RWPE2 (cell line): ENCODE measurements at regions not wholly inside any gene's neighbourhood (a gene's known extent, or its start where the extent isn't known, plus 50 kb on each side); places are given as distances from the start of the nearest gene placed in this dataset.
"Not testable (repeated sequence)": the region's sequence is repeated elsewhere in the genome, so short reads cannot be mapped to it uniquely, and the experiment has no call there.

Experiments used
- ATAC-seq: fragments of 200-7000 bp; cut with Tn5 transposase; 3 replicates; pipeline ENCODE4 v1.9.1; 2021; ENCODE audit warnings: low read depth
- DNase-seq: peaks from one replicate; pipeline ENCODE4 v3.0.0-alpha.2; 2020; ENCODE audit warnings: low spot score
- H3K27ac ChIP-seq: fragments of 450-650 bp; 2 replicates; pipeline ENCODE4 v1.5.1; 2017; ENCODE audit warnings: mild to moderate bottlenecking; ENCODE audit not compliant: poor library complexity, severe bottlenecking
- H3K27me3 ChIP-seq: fragments of 250-450 bp; sonication (Bioruptor Pico); 2 replicates; pipeline ENCODE4 v1.5.1; 2021; ENCODE audit warnings: mild to moderate bottlenecking, moderate library complexity; ENCODE audit not compliant: insufficient read depth, poor library complexity, severe bottlenecking
- H3K36me3 ChIP-seq: fragments of 250-450 bp; sonication (Bioruptor Pico); 2 replicates; pipeline ENCODE4 v1.5.1; 2020; ENCODE audit warnings: low read depth, mild to moderate bottlenecking, moderate library complexity
- H3K4me1 ChIP-seq: fragments of 250-450 bp; sonication (Bioruptor Pico); 2 replicates; pipeline ENCODE4 v1.5.1; 2021; ENCODE audit warnings: mild to moderate bottlenecking, moderate library complexity; ENCODE audit not compliant: insufficient read depth, poor library complexity, severe bottlenecking
- H3K4me3 ChIP-seq: fragments of 250-450 bp; sonication (Bioruptor Pico); 2 replicates; pipeline ENCODE4 v1.5.1; 2021; ENCODE audit warnings: mild to moderate bottlenecking, moderate library complexity; ENCODE audit not compliant: severe bottlenecking
- H3K9me3 ChIP-seq: fragments of 250-450 bp; sonication (Bioruptor Pico); 2 replicates; pipeline ENCODE4 v1.5.1; 2021; ENCODE audit warnings: mild to moderate bottlenecking, moderate library complexity; ENCODE audit not compliant: severe bottlenecking
- TF ChIP-seq, protein P1 (sequence below): fragments of 450-650 bp; IDR thresholded peaks from one replicate; pipeline ENCODE4 v1.5.1; 2017; ENCODE audit warnings: mild to moderate bottlenecking, moderate library complexity; ENCODE audit not compliant: poor library complexity, severe bottlenecking

DNA sequence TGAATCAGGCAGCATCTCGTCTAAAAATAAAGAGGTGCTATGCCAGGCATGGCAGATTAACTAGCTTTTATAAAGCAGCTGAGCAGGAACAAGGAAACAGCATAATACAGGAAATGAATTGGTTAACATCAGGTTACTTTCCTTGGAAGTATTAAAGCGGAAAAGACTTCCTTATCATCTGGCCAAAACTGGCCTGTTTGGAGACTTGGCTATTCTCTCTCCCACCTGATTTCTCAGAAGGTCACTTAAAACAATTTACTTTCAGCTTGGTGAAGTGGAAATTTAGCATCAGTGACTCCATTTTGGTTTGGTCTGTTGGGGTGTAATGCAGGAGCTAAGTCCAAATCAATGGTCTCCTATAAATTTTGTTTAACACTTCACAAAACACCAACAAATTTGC is 191.6 kb downstream of the NUFIP1 start:
- no peaks in the 10 kb centered on the region for H3K36me3 ChIP-seq
- TF ChIP-seq, protein P1, sequence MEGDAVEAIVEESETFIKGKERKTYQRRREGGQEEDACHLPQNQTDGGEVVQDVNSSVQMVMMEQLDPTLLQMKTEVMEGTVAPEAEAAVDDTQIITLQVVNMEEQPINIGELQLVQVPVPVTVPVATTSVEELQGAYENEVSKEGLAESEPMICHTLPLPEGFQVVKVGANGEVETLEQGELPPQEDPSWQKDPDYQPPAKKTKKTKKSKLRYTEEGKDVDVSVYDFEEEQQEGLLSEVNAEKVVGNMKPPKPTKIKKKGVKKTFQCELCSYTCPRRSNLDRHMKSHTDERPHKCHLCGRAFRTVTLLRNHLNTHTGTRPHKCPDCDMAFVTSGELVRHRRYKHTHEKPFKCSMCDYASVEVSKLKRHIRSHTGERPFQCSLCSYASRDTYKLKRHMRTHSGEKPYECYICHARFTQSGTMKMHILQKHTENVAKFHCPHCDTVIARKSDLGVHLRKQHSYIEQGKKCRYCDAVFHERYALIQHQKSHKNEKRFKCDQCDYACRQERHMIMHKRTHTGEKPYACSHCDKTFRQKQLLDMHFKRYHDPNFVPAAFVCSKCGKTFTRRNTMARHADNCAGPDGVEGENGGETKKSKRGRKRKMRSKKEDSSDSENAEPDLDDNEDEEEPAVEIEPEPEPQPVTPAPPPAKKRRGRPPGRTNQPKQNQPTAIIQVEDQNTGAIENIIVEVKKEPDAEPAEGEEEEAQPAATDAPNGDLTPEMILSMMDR = no peak
- H3K27ac ChIP-seq = no peak overlapping the region
- H3K9me3 ChIP-seq = no peaks in the 10 kb centered on the region
- H3K4me3 ChIP-seq = no peak overlapping the region
- DNase-seq (no peak), ATAC-seq (no peak)
- peaks cover 14% of the 10 kb centered on the region for H3K4me1 ChIP-seq
- H3K27me3 ChIP-seq = no peaks in the 10 kb centered on the region

DNA sequence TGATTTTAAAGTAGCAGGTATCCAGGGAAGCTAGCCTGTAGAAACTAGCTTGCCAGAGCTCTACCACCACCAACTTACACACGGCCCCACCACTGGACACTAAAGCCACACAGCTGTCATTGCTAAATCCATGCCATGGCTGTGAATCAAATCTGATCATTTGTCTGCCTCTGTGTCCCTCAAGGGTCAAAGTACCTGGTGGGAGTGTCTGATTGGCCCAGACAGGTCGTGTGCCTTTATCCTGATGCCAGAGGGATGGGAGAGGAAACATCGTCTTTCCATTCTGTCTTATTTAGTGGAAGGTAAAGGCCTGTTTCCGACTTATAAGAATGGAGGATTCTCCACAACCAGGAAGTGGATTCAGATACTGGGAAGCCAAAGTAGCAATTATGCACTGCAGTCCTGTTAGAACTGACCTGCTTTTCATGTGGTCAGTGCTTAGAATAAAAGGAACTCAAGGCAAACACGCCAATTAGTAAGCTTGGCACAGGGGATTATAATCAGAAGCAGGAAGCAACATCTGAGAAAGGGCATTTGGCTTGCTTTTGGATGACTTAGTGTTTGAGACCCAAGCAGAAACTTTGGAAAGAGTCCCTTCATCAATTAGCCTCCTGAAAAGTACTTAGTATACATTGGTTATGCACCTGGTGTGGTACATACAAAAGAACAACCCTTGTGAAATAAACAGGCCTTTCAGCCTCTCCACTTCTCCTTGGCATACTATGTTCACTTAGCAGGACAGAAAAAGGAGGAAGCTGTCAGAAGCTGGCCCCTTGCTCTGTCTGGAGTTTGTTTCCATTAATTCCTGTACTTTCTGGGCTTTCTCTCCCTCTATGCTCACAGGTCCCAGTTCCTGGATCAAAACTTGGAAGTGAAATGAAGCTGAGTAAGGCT is 192.4 kb downstream of the NUFIP1 start:
- H3K4me3 ChIP-seq = no peak overlapping the region
- TF ChIP-seq, protein P1 = no peak
- H3K36me3 ChIP-seq = no peaks in the 10 kb centered on the region
- DNase-seq (no peak), ATAC-seq (no peak)
- no peaks in the 10 kb centered on the region for H3K27me3 ChIP-seq
- no peak overlapping the region for H3K27ac ChIP-seq
- peaks cover 6% of the 10 kb centered on the region for H3K4me1 ChIP-seq
- H3K9me3 ChIP-seq = no peaks in the 10 kb centered on the region

DNA sequence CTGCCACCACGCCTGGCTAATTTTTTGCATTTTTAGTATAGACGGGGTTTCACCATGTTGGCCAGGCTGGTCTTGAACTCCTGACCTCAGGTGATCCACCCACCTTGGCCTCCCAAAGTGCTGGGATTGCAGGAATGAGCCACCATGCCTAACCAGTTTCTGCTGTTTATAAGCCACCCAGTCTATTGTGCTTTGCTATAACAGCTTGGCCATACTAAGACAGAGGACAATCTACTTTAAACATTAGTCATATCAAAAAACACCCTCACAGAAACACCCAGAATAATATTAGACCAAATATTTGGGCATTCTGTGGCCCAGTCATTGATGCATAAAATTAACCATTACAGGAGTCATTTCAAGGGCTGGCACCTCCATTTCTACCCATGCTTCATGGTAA is 193.2 kb downstream of the NUFIP1 start:
- not testable (repeated sequence) for H3K4me3 ChIP-seq, ATAC-seq, H3K9me3 ChIP-seq, H3K4me1 ChIP-seq, H3K36me3 ChIP-seq, DNase-seq, H3K27me3 ChIP-seq, H3K27ac ChIP-seq

DNA sequence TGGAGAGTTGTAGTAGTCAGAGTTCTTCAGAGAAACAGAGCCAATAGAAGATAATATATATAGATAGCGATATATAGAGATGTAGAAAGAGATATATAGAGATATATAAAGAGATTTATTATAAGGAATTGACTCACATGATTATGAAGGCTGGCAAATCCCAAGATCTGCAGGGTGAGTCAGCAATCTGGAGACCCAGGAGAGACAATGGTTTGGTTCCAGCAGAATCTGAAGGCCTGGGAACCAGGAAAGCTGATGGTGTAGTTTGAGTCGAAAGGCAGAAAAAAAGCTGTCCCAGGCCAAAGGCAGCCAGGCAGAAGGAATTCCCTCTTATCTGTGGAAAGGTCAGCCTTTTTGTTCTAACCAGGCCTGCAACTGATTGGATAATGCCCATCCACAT is 194.1 kb downstream of the NUFIP1 start:
- Histone ChIP-seq H3K36me3 (no peaks in the 10 kb centered on the region), H3K4me3 (no peak overlapping the region), H3K9me3 (no peaks in the 10 kb centered on the region), H3K27me3 (no peaks in the 10 kb centered on the region), H3K27ac (no peak overlapping the region), H3K4me1 (peaks cover 7% of the 10 kb centered on the region)
- no peak for ATAC-seq
- TF ChIP-seq, protein P1 = no peak
- DNase-seq = no peak

DNA sequence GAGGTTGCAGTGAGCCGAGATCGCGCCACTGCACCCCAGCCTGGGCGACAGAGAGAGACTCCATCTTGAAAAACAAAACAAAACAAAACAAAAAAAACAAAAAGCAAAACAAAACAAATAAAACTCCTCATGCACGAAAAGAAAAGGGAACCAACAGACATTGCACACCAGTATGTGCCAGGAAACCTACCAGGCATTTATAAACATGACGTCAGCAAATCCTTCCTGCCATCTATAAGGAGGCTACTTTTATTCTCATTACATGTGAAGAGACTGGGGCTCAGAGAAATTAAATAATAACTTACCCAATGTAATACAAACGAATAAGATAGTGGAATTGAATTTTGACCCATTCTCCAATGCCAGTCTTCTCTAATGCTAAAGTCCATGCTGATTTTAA is 197.2 kb downstream of the NUFIP1 start:
- no peak for DNase-seq
- ATAC-seq = no peak
- TF ChIP-seq, protein P1 = no peak

More for the DNA sequence above, 197.2 kb downstream of the NUFIP1 start:
- no peaks in the 10 kb centered on the region for H3K27me3 ChIP-seq
- H3K9me3 ChIP-seq = no peaks in the 10 kb centered on the region
- H3K27ac ChIP-seq = no peak overlapping the region
- H3K36me3 ChIP-seq = no peaks in the 10 kb centered on the region
- H3K4me1 ChIP-seq = peaks cover 7% of the 10 kb centered on the region
- H3K4me3 ChIP-seq = no peak overlapping the region
